Liver (tissue), 8 donors: ENCODE measurements at regions not wholly inside any gene's neighbourhood (a gene's known extent, or its start where the extent isn't known, plus 50 kb on each side); places are given as distances from the start of the nearest gene placed in this dataset.

Experiments
- DNase-seq: peaks from one replicate; pipeline ENCODE4 v3.0.0-alpha.2; 2017; ENCODE audit warnings: low spot score
- H3K27ac ChIP-seq, 2 donors: one replicate each; pipeline ENCODE4 v1.7.0; 2013; ENCODE audit warnings: inconsistent platforms in 2 of 2, low read length in 2 of 2, control low read depth in 1 of 2, low read depth in 1 of 2, mild to moderate bottlenecking in 1 of 2
- H3K27me3 ChIP-seq, 4 donors: one replicate each; pipeline versions ENCODE4 v1.6.1 to v1.7.0; 2013; ENCODE audit warnings: low read length in 3 of 4, inconsistent platforms in 1 of 4, mild to moderate bottlenecking in 1 of 4, moderate library complexity in 1 of 4; ENCODE audit not compliant: control insufficient read depth in 4 of 4, insufficient read depth in 4 of 4
- H3K36me3 ChIP-seq, 4 donors: one replicate each; pipeline versions ENCODE4 v1.6.1 to v1.7.0; 2013; ENCODE audit warnings: low read length in 3 of 4, mild to moderate bottlenecking in 3 of 4, low read depth in 1 of 4, moderate library complexity in 1 of 4; ENCODE audit not compliant: control insufficient read depth in 4 of 4, insufficient read depth in 3 of 4
- H3K4me1 ChIP-seq, 4 donors: one replicate each; pipeline versions ENCODE4 v1.6.1 to v1.7.0; 2013; ENCODE audit warnings: low read length in 3 of 4, mild to moderate bottlenecking in 3 of 4, moderate library complexity in 1 of 4; ENCODE audit not compliant: control insufficient read depth in 4 of 4, insufficient read depth in 4 of 4
- H3K4me3 ChIP-seq, 3 donors: one replicate each; pipeline versions ENCODE4 v1.6.1 to v1.7.0; 2013; ENCODE audit warnings: low read length in 3 of 3, control low read depth in 1 of 3, low read depth in 1 of 3, mild to moderate bottlenecking in 1 of 3
- H3K9ac ChIP-seq, 2 donors: one replicate each; pipeline ENCODE4 v1.7.0; 2013; ENCODE audit warnings: low read length in 2 of 2, mild to moderate bottlenecking in 2 of 2, moderate library complexity in 2 of 2, control low read depth in 1 of 2, low read depth in 1 of 2
- H3K9me3 ChIP-seq, 4 donors: one replicate each; pipeline versions ENCODE4 v1.6.1 to v1.7.0; 2013; ENCODE audit warnings: low read length in 3 of 4; ENCODE audit not compliant: control insufficient read depth in 4 of 4
- CTCF ChIP-seq: fragments of 150-350 bp; IDR thresholded peaks from 2 replicates; pipeline ENCODE4 v1.5.1; 2017; ENCODE audit warnings: improper control_type of control experiment, low read depth, low read length; ENCODE audit not compliant: missing input control
- EGR1 ChIP-seq, 2 donors: IDR thresholded peaks; 2 replicates each; pipeline ENCODE4 v1.6.1; 2016 to 2018; ENCODE audit warnings: antibody characterized with exemption in 2 of 2, low read depth in 2 of 2
- FOXA1 ChIP-seq: IDR thresholded peaks from 2 replicates; pipeline ENCODE4 v1.6.1; 2016; ENCODE audit warnings: antibody characterized with exemption
- FOXA2 ChIP-seq: IDR thresholded peaks from 2 replicates; pipeline ENCODE4 v1.6.1; 2016; ENCODE audit warnings: antibody characterized with exemption
- GABPA ChIP-seq, 2 donors: IDR thresholded peaks in 1 of 2; conservative IDR thresholded peaks in 1 of 2; 2 replicates each; pipeline ENCODE4 v1.6.1; 2016; ENCODE audit warnings: antibody characterized with exemption in 2 of 2, mild to moderate bottlenecking in 1 of 2, moderate library complexity in 1 of 2
- HNF4G ChIP-seq: IDR thresholded peaks from 2 replicates; pipeline ENCODE4 v1.6.1; 2016; ENCODE audit warnings: antibody characterized with exemption
- JUND ChIP-seq, 2 donors: IDR thresholded peaks; 2 replicates each; pipeline ENCODE4 v1.6.1; 2016; ENCODE audit warnings: antibody characterized with exemption in 2 of 2
- NR2F2 ChIP-seq: IDR thresholded peaks from 2 replicates; pipeline ENCODE4 v1.6.1; 2016; ENCODE audit warnings: antibody characterized with exemption
- RAD21 ChIP-seq, 2 donors: IDR thresholded peaks; 2 replicates each; pipeline ENCODE4 v1.6.1; 2016; ENCODE audit warnings: antibody characterized with exemption in 2 of 2, mild to moderate bottlenecking in 2 of 2
- SP1 ChIP-seq: IDR thresholded peaks from 2 replicates; pipeline ENCODE4 v1.6.1; 2018; ENCODE audit warnings: antibody characterized with exemption, mild to moderate bottlenecking
- TAF1 ChIP-seq: conservative IDR thresholded peaks from 2 replicates; pipeline ENCODE4 v1.6.1; 2016; ENCODE audit warnings: antibody characterized with exemption, mild to moderate bottlenecking
- YY1 ChIP-seq: IDR thresholded peaks from 2 replicates; pipeline ENCODE4 v1.6.1; 2016; ENCODE audit warnings: antibody characterized with exemption, mild to moderate bottlenecking
- WGBS: extraction: QIAGEN DNeasy Blood & Tissue Kit; methylation state at CpG from one replicate; pipeline ENCODE4 v1.1.7; 2013; 5-methylcytosine and 5-hydroxymethylcytosine counted together
- TF ChIP-seq, protein P1 (sequence below): IDR thresholded peaks from 2 replicates; pipeline ENCODE4 v1.6.1; 2016; ENCODE audit warnings: antibody characterized with exemption
- TF ChIP-seq, protein P2 (sequence below): IDR thresholded peaks from 2 replicates; pipeline ENCODE4 v1.6.1; 2016; ENCODE audit warnings: antibody characterized with exemption
- TF ChIP-seq, protein P3 (sequence below): IDR thresholded peaks from 2 replicates; pipeline ENCODE4 v1.6.1; 2016; ENCODE audit warnings: antibody characterized with exemption, mild to moderate bottlenecking
- donor health status: healthy.
- donor health status: healthy.
- donor health status: healthy.
- donor health status: healthy.
- donor health status: healthy.

DNA sequence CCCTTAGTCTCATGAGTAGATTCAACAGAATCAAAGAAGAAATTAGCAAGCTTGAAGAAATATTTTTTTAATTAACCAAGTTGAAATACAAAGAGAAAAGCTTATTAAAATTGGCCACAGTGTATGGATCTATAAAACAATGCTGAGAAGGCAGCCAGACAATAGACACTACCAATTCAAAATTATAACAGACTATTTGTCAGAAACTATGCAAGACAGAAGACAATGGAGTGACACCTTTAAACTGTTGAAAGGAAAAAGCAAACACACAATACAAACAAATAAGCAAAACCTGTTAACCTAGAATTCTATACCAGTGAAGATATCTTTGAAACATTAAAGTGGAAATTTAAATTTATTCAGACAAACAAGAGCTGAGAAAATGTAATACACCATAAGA lies 225.4 kb downstream of the CASP12 start:
- peaks cover 0 to 3% (median 0%) of the 10 kb centered on the region in 4 donors for H3K9me3 ChIP-seq
- no peaks in the 10 kb centered on the region for H3K4me1 ChIP-seq
- TF ChIP-seq, protein P1, sequence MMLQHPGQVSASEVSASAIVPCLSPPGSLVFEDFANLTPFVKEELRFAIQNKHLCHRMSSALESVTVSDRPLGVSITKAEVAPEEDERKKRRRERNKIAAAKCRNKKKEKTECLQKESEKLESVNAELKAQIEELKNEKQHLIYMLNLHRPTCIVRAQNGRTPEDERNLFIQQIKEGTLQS, result no peak
- no peak for TF ChIP-seq FOXA1
- H3K27ac ChIP-seq, result no peak overlapping the region
- H3K9ac ChIP-seq, result no peak overlapping the region
- DNase-seq, result no peak
- no peaks in the 10 kb centered on the region for H3K27me3 ChIP-seq
- H3K4me3 ChIP-seq, result no peak overlapping the region
- no peaks in the 10 kb centered on the region for H3K36me3 ChIP-seq

- DNase-seq, result no peak
- TF ChIP-seq TAF1 (no peak), FOXA2 (no peak), EGR1 (IDR thresholded peaks at IDR 0.05; ENCODE audit: low read depth in 2 of 2) (no peak), RAD21 (IDR thresholded peaks at IDR 0.05) (no peak)
Observed at GRCh38 chr11:104668797-104669463, 229.3 kb downstream of the CASP12 start.

DNA sequence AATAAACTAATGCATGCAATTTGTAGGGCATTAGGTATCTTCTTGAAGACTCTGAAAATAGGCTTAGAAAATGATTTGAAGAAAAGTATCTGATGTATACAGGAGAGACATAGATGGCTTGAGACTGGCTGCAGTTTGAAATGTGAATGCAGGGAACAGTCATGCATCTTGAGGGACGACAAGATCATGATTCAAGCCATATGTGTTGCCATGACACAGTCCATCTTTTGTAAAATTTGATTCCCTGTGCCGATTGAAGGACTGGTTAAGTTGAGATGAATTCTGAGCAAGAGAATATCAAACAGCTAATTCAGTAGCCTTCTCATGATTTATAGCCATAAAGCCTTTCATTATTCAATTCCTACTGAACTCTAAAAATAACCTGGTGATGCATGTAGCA lies 231.6 kb downstream of the CASP12 start:
- TF ChIP-seq EGR1 (IDR thresholded peaks at IDR 0.05; ENCODE audit: low read depth in 2 of 2) (no peak), NR2F2 (no peak), SP1 (no peak), JUND (IDR thresholded peaks at IDR 0.05) (no peak), TAF1 (no peak), FOXA2 (no peak), RAD21 (IDR thresholded peaks at IDR 0.05) (no peak), YY1 (no peak), GABPA (IDR thresholded peaks at IDR 0.05 in 1 of 2, conservative IDR thresholded peaks at IDR 0.05 in 1 of 2) (no peak), HNF4G (no peak), CTCF (no peak)
- TF ChIP-seq, protein P2, sequence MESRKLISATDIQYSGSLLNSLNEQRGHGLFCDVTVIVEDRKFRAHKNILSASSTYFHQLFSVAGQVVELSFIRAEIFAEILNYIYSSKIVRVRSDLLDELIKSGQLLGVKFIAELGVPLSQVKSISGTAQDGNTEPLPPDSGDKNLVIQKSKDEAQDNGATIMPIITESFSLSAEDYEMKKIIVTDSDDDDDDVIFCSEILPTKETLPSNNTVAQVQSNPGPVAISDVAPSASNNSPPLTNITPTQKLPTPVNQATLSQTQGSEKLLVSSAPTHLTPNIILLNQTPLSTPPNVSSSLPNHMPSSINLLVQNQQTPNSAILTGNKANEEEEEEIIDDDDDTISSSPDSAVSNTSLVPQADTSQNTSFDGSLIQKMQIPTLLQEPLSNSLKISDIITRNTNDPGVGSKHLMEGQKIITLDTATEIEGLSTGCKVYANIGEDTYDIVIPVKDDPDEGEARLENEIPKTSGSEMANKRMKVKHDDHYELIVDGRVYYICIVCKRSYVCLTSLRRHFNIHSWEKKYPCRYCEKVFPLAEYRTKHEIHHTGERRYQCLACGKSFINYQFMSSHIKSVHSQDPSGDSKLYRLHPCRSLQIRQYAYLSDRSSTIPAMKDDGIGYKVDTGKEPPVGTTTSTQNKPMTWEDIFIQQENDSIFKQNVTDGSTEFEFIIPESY, result no peak
- TF ChIP-seq, protein P3, sequence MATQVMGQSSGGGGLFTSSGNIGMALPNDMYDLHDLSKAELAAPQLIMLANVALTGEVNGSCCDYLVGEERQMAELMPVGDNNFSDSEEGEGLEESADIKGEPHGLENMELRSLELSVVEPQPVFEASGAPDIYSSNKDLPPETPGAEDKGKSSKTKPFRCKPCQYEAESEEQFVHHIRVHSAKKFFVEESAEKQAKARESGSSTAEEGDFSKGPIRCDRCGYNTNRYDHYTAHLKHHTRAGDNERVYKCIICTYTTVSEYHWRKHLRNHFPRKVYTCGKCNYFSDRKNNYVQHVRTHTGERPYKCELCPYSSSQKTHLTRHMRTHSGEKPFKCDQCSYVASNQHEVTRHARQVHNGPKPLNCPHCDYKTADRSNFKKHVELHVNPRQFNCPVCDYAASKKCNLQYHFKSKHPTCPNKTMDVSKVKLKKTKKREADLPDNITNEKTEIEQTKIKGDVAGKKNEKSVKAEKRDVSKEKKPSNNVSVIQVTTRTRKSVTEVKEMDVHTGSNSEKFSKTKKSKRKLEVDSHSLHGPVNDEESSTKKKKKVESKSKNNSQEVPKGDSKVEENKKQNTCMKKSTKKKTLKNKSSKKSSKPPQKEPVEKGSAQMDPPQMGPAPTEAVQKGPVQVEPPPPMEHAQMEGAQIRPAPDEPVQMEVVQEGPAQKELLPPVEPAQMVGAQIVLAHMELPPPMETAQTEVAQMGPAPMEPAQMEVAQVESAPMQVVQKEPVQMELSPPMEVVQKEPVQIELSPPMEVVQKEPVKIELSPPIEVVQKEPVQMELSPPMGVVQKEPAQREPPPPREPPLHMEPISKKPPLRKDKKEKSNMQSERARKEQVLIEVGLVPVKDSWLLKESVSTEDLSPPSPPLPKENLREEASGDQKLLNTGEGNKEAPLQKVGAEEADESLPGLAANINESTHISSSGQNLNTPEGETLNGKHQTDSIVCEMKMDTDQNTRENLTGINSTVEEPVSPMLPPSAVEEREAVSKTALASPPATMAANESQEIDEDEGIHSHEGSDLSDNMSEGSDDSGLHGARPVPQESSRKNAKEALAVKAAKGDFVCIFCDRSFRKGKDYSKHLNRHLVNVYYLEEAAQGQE, result no peak
- Histone ChIP-seq H3K9ac (no peak overlapping the region), H3K27me3 (no peaks in the 10 kb centered on the region), H3K4me3 (no peak overlapping the region), H3K9me3 (no peaks in the 10 kb centered on the region), H3K36me3 (no peaks in the 10 kb centered on the region), H3K4me1 (no peaks in the 10 kb centered on the region), H3K27ac (no peak overlapping the region)
- 61% methylated on average over 2 of the region's 2 CpGs for WGBS
- no peak for DNase-seq

More at GRCh38 chr11:104668797-104669463, 229.3 kb downstream of the CASP12 start:
- Histone ChIP-seq H3K9ac (no peak overlapping the region), H3K4me3 (no peak overlapping the region), H3K27me3 (no peaks in the 10 kb centered on the region), H3K27ac (no peak overlapping the region), H3K36me3 (no peaks in the 10 kb centered on the region), H3K9me3 (no peaks in the 10 kb centered on the region), H3K4me1 (no peaks in the 10 kb centered on the region)
- 76% methylated on average over 5 of the region's 5 CpGs for WGBS
